Fibroblast of skin of abdomen (primary cell): ENCODE measurements at regions not wholly inside any gene's neighbourhood (a gene's known extent, or its start where the extent isn't known, plus 50 kb on each side); places are given as distances from the start of the nearest gene placed in this dataset.
A peak's percentile ranks its signal among the peaks of the same experiment; 100 is the strongest.

Source experiments
- DNase-seq: peaks from one replicate; pipeline ENCODE4 v3.0.0-alpha.2; 2013

GRCh38 chr7:25895792-25896171, 256.2 kb upstream of the NFE2L3 start:
- no peak for DNase-seq

- no peak for DNase-seq
These were observed 254.7 kb upstream of the NFE2L3 start for GRCh38 chr7:25897261-25897782.

GRCh38 chr7:25900245-25900644, 251.8 kb upstream of the NFE2L3 start:
- DNase-seq, result no peak

GRCh38 chr7:25900877-25901276, 251.1 kb upstream of the NFE2L3 start:
- DNase-seq, result no peak

GRCh38 chr7:25901658-25902057, 250.3 kb upstream of the NFE2L3 start:
- no peak for DNase-seq

- DNase-seq, result no peak
These were observed 246.0 kb upstream of the NFE2L3 start for GRCh38 chr7:25906003-25906402.

GRCh38 chr7:25906760-25907159, 245.2 kb upstream of the NFE2L3 start:
- no peak for DNase-seq

- no peak for DNase-seq
These were observed 244.8 kb upstream of the NFE2L3 start for GRCh38 chr7:25907214-25907613.

GRCh38 chr7:25907731-25908130, 244.3 kb upstream of the NFE2L3 start:
- DNase-seq, result no peak

GRCh38 chr7:25908154-25908949, 243.6 kb upstream of the NFE2L3 start:
- no peak for DNase-seq

- no peak for DNase-seq
These were observed 240.0 kb upstream of the NFE2L3 start for GRCh38 chr7:25911738-25912607.

GRCh38 chr7:25913598-25914224, 238.3 kb upstream of the NFE2L3 start:
- no peak for DNase-seq

- DNase-seq, result no peak
These were observed 233.3 kb upstream of the NFE2L3 start for GRCh38 chr7:25918731-25919130.

GRCh38 chr7:25922296-25922695, 229.7 kb upstream of the NFE2L3 start:
- no peak for DNase-seq

GRCh38 chr7:25923741-25924460, 228.1 kb upstream of the NFE2L3 start:
- DNase-seq, result no peak

GRCh38 chr7:25926009-25926408, 226.0 kb upstream of the NFE2L3 start:
- peak; percentile 13 for DNase-seq

- no peak for DNase-seq
These were observed 225.5 kb upstream of the NFE2L3 start for GRCh38 chr7:25926451-25926850.

- DNase-seq, result no peak
These were observed 224.9 kb upstream of the NFE2L3 start for GRCh38 chr7:25926891-25927625.

- no peak for DNase-seq
These were observed 224.4 kb upstream of the NFE2L3 start for GRCh38 chr7:25927626-25927978.

- DNase-seq, result no peak
These were observed 223.3 kb upstream of the NFE2L3 start for GRCh38 chr7:25928549-25929330.

GRCh38 chr7:25929448-25929847, 222.6 kb upstream of the NFE2L3 start:
- no peak for DNase-seq
